HG02852 (cell line): ENCODE measurements at regions not wholly inside any gene's neighbourhood (a gene's known extent, or its start where the extent isn't known, plus 50 kb on each side); places are given as distances from the start of the nearest gene placed in this dataset.

Experiments used
- ATAC-seq: cut with Tn5 transposase; IDR thresholded peaks from one replicate; pipeline ENCODE4 v1.9.1; 2021; ENCODE audit warnings: mild to moderate bottlenecking, moderate library complexity; ENCODE audit not compliant: unreplicated experiment

DNA sequence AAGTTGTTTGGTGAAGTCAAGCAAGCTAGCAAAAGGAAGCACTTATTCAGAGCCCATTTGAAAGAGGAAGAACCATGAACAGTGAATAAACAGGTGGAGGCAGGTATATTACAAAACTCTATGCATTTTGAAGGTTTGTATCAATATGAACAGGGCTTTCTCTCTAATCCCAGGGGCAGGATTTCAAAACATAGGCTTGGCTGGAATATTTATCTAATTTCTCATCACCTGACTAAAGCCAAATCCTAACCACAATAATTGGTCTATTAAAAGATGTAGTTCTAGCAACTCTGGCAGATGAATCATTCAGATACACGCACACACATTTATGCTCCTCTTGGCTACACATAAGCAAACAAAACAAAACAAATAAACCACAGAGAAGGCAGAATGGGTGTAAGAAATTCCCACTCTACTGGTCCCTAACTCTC lies 554.4 kb downstream of the INHBA start:
- no peak for ATAC-seq

DNA sequence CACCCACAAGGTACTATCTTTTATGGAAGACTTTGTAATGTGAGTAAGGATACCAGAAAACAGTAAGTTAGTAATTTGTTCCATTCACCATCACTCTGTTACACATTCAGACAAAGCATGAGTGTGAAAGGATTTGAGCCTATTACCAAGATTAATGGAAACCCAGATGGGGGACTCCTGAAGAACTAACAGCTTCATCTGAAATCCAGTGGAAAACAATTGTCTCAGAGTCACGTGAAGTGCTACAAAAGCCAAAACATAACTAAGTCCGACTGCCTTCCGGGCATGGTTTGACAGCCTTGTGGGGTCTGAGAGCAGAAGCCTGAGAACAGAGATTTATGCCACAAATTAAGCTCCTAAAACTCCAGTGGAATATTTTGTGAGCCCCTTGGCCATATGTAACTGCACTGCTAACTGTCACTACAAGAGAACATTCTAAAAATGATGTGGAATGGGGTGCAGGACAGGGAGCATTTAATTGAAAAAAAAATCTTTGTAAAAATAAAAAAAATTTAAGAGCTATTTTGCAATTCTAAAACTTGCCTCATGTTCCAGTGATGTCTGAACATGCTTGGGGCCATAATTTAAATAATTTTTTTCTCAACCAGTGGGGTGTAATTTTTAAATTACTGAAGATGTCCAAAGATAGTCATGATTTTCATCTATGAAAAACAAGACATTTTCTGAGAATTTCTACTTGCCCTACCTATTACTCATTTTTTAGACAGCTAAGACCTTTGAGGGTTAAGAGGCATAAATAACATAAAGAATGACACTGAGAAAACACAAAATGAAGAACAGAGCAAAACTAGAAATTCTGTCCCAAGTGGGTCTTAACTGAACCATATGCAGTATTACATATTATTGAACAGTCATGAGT lies 555.0 kb downstream of the INHBA start:
- ATAC-seq, result no peak

DNA sequence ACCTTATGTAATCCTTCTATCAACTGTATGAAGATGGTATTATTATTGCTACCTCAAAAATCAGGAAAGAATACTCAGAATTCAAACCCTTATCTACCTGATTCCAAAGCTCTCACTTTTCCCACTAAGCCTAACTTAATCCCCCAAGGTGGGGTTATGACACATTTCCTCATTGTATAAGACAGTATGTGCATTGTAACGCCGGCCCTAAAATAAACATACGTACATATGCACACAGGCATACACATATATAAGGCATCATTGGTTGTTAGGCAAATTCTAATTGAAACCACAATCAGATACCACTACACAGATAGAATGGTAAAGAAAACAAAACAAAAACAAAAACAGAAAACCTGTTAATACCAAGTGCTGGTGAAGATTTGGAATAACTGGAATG lies 556.5 kb downstream of the INHBA start:
- no peak for ATAC-seq

DNA sequence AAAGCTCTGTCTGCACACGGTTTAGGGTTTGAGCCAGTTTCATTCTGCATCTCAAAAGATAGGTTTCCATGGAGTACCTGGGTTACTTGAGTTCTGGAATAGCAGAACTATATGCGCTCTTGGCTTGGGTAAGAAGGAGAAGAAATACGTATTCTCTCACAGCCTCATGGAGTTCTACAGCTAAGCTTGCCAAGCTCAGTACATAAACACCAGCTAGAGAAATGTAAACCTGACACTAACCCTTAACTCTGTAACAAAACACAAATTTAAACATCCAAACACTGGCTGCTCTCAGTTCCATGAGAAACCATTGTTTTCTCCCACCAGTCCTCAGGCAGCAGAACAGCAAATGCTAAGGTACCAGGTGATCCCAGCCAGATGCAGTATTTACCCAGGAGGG lies 557.2 kb downstream of the INHBA start:
- ATAC-seq, result no peak

DNA sequence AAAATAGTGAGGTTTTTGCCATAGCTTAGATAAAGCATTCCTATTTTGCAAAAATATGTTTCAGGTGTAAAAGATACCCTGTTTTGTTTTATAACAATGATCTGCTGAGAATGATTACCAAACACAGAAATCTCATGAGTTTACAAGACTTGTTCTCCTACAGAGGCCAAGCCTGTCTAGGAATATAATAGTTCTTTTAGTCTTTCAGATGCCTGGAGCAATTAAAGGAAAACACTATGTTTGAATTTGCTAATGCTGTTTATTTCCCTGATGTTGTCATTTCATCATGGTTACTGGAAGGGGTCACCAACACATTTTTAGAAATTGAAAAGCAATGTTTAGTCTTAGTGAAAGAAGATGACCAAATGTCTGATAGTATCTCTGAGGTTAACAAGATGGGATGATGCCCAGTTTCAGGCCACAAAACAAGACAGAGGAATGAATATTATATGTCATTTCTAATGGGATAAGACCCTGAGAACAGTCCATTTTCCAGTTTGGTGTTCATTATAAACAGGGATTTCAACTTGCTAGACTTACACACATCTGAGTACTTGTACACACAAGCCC lies 559.9 kb downstream of the INHBA start:
- ATAC-seq, result no peak

DNA sequence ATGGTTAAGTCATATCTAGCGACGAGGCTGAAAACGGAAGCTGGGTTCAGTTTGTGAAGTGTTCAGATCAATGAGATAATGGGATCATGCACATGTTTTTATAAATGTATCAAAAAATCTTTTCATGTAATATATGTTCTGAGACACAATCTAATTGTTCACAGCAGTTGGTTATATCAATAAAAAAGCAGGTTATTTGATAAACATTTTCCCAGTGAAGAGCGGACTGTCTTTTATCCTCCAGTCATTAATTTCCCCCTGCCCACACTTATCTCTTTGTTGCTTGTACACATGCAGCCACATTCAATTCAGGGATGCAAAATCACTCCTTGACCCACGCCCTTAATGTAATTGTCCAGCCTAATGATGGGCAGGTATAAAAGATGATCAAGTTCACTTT lies 563.1 kb downstream of the INHBA start:
- ATAC-seq, result no peak

DNA sequence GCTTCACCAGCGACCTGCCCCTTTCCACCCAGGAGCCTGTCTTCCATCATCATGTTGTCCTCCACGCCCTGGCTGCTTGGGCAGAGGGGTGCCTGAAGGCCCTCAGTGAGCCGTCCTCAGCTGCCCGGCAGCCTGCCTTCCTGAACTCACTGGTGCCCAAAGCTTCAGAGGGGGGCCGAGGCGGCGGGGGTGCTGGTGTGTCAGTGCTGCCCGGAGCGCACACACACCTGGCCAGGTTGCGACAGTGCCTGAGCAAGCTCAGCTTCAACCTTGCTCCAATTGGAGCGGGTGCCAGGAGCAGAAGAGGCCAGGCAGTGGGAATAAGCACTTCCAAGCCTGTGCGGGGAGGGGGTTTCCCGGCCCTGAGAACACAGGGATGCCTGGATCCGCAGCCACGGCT lies 566.3 kb downstream of the INHBA start:
- ATAC-seq, result no peak

DNA sequence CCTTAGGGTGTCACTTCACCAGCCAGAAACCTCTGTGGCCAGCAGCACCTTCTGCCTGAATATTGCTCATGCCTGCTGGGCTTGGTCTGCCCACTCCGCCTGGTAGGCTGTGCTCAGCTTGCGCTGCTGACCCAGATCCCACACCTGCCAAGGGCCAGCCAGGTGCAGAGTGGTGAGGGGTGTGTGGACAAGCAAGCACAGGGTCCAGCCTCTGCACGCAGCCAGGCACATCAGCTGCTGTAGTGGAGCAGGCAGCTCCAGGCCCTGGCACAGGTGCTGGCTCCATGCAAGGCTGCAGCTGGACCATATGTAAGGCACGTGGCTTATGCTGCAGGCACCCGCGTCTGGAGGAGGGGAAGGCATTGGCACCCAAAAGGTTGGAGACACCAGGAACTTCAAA lies 567.4 kb downstream of the INHBA start:
- ATAC-seq, result no peak

DNA sequence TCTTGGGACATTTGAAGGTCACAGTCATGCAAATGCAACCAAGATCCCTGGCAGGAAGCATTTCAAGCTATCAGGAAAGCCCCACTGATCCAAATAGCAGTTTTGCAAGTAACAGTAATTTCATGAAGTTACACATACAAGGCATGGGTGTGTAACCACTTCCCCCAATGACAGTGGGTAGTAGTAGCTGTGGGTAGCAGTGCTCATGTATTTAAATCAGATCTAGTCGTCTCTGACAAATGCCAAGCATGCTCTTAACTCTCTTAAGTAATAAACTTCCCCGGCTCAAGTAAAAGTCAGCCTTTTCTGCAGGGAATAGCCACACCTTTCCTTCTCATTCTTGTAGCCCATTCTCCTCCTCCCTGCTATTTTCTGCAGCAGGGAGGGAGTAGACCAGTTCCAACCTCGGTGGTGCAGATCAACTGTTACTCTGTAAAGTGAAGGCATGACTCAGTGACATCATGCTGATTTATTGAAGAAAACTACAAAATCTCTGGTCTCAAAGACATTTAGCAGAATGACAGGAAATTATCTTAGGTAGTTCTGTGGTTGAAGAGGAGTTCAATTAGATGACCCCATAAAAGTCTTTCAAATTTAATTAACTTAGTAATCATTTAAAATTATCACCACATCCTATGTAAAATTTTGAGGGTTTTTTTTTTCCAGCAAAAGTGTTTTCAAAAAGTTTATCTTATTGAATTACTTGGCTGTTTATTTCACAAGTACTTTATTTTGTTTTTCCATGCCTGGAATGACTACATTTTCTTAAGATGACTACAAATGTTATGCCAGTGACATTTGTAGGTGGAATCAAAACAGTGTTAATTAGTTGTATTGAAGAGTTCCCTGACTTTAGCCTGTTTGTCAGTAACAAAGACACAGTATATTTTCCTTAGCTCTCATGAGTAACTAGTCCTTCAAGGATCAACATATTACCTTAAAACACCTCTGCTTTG lies 568.3 kb downstream of the INHBA start:
- ATAC-seq, result peak; percentile 88

DNA sequence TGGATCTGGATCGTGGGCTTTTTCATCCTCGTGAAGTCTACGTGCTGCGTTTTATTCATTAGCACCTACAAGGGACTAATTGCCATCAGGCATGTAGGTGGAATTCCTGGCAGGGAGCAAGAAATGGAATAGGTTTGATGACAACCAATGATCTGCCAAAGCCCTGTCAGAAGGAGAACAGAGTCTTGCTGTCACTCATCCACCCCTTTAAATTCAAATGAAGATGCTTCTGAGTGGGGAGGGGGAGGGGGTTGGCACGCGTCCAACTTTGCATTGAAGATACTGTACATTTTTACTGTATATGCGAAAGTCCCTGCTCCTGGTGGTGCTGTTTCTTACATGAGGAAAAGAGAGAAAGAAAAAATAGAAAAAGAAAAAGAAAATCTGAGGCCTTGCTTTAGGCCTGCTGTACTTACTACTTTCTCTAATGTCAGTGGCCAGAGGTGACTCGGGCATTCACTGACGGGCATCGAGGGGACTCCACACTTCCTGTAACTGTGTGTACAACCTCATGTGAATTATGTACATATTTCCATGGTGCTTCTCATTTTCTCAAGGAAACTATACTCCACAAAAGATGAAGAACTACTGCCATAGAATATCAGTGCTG lies 569.1 kb downstream of the INHBA start:
- peak; percentile 26 for ATAC-seq

DNA sequence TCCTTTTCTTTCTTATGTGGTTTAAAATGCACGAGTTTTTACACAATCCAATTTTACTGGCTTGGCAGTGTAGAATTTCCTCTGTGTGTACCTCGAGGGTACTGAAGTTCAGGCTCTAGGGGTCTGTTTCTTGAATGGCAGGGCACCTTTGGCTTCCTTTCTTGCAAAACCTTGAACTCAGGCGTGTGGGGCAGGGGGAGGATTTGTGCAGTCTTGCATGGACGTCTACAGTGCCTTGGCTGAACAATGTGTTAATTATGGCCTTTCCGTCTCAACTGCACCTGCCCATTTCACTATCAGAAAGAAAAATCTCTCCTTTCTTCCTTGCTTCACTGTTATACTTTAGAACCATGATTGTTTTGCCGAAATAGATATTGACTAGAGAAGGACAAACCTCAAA lies 570.9 kb downstream of the INHBA start:
- no peak for ATAC-seq

DNA sequence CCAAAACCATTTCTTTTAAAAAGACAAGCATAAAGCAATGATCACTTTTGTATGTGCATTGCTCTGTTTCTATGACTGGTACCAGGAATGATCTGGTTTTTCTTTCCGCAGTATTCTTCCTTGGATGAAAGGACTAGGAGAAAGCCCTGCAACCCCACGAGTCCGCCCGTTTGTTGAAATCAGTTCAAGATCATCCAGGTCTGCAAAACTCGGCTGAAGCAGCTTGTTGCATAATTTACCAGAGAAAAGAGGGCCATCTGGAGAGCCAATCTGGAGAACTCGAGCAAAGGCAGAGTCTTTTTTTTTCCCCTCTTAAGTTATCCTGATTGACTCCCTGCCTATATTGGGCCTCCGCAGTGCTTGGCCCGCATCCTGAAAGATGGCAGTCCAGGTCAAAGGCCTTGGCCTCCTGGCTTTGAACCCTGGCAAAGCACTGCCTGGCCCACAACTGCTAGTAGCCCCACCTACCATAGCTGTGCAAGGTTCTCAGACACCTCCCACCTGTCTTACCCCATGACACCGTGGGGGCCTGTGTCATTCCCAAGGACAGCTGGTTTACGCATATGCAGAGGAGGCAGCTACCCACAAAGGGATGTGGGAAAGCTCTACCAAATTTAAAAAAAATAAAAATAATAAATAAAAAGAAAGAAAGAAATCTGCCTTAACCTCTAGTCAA lies 572.2 kb downstream of the INHBA start:
- no peak for ATAC-seq

DNA sequence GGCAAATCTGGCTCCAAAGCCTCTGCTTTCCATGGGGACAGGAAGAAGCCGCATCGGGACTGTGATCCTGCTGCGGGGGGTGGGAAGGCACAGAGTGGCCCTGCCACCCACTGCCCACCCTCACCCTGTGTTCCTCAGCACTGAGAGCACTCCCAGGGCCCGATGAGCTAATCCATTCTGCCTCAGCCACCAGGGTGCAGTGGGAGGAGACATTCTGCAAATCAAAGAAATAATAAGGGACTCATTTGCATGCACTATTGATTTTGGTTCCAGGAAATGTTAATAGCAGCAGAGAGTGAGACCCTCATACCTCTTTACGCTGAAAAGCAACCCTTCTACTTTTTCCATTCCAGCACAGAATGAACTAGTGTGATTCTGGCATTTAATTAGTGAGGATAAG lies 572.8 kb downstream of the INHBA start:
- ATAC-seq, result no peak

DNA sequence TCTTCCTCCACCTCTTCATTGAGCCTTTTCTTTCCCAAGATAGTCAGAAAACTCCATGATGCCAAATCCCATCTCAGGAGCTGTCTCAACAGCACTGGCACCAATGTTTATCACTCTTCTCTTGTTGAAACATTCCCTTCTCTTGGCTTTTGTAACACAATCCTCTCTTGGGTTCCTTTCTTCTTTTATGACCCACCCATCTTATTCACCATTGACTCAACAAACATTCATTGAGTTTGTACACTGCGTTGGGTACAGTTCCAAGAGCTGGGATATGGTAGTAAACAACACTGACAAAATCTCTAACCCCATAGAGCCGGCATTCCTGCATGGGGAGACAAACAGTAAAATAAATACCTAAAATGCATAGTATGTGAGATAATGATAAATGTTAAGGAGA lies 577.5 kb downstream of the INHBA start:
- ATAC-seq, result no peak

DNA sequence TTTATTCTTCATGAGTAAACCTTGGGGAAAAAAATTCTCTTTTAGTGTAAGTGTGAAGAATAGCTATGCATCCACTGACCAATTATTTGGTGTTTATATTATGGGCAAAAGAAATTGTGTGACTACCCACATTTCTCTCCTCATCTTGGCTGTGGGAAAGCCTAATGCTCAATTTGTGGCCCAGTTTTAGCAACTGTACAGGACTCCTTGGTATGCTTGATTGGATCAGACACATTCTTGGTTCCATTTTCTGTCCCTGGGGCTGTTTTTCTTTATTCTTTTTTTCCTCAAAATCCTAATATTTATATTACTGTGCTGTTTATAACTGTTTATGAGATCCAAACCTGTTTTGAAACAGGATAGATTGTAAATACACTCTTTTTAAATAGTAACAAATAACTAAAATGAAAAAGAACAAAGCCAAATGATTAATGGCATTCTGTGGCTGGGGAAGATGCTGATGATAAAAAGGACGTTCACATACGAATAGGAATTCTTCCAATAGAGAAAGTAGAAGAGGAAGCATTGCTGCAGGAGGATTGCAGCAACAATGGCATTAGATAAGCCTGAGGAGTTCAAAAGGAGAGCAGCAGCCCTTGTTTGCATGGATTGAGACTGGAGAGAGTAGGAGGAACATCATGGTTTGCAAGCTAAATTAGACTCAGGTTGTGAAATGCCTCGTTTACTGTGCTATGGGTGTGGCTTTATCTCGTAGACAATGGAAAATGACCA lies 580.5 kb downstream of the INHBA start:
- no peak for ATAC-seq

DNA sequence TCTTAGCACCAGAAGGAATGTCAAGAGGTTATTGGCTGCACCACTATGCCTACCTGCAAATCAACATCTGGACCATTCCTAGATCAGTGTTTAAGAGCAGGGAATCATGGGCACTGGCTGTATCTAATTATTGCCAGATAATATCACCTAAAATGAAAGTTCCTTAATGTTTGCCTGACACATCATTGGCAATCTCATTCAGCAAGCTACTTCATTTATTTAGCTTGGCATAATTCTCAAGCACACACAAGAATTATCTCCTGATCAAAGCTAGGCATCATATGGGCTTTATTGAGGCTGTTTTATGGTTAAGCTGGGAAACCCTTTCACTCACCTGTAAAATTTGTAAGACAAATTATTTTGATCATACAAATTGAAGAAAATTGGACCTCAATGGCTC lies 581.7 kb downstream of the INHBA start:
- ATAC-seq, result no peak

DNA sequence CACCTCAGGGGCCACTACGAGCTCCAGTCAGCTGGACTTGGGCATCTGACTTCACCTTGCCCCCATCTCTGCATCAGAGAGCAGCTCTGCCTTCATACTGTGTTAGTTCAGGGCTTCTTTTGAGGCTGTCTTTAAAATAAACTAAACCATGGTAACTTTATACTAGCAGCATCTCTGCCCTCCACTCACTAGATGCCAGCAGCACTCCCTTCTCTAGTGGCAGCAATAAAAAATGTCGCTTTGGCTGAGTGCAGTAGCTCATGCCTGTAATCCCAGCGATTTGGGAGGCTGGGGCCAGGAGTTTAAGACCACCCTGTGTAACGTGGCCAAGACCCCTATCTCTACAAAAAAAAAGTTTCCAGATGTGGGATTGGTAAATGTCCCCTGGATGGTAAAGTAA lies 584.4 kb downstream of the INHBA start:
- ATAC-seq, result no peak

DNA sequence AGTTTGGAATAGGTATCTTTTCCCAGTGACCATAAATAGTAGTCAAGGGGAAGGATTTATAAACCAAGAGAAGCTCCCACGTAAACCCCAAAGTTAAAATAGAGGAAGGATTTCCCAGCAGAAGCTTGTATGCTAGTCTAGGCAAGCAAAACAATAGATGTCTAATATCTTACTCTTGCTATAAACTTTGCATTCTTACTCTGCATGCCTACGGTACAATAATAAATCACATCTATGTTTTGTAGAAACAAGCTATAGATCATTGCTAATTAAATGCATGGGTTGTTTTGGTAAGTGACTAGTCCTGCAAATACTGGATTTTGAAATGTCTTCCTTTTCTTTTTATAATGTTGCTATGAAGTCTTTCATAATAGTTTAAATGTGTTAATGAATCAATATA lies 585.5 kb downstream of the INHBA start:
- ATAC-seq, result no peak

DNA sequence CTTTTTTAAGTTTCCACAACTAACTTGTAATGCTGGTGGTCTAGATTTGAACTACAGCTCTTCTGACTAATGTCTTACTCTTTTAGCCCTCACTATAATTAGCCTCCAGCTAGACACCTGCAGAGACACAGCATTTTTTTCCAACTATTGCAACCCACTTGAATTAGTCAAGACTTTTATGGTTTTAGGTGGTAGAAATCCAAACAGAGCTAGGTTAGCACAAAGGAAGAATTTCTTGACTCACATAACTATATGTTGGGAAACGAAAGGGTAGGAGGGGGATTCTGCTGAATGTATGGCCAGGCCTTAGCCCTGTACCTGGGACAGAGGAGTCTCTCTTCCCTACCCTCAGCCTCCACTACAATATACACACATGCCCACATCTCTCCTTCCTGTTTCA lies 586.1 kb downstream of the INHBA start:
- no peak for ATAC-seq

DNA sequence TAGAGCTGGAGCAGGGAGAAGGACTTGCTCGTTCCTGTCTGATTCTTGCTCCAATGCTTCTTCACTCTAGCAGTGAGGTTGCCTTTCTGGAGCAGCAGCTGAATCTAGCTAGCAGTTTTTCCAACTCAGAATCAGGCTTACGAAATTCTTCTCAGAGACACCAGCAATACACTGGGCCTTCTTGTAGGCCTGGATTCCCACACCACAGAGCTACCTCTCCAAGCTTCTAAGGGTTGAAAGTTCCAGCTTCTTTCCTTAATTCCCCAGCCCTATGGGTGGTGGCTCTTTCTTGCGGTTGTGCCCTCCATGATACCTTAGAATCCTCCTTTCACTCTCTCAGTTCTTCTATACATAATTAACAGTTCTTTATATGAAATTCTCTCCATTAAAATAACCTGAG lies 586.6 kb downstream of the INHBA start:
- no peak for ATAC-seq
